Epithelial cell of proximal tubule (primary cell): ENCODE measurements at regions not wholly inside any gene's neighbourhood (a gene's known extent, or its start where the extent isn't known, plus 50 kb on each side); places are given as distances from the start of the nearest gene placed in this dataset.

Experiments used
- DNase-seq: peaks from one replicate; pipeline ENCODE4 v3.0.0-alpha.2; 2011; ENCODE audit warnings: low read depth
- H3K4me3 ChIP-seq: 2 replicates; pipeline ENCODE4 v1.5.1; 2011; ENCODE audit warnings: low read depth, mild to moderate bottlenecking, low read length
- CTCF ChIP-seq: conservative IDR thresholded peaks from 2 replicates; pipeline ENCODE4 v1.5.1; 2012; ENCODE audit warnings: low read depth, mild to moderate bottlenecking, low read length

GRCh38 chr1:4518621-4519020, 135.8 kb upstream of the AJAP1 start:
- no peak overlapping the region for H3K4me3 ChIP-seq
- no peak for TF ChIP-seq CTCF
- no peak for DNase-seq

- no peak overlapping the region for H3K4me3 ChIP-seq
- DNase-seq = no peak
- TF ChIP-seq CTCF = no peak
Measured at GRCh38 chr1:4519954-4520353, 134.5 kb upstream of the AJAP1 start.

DNA sequence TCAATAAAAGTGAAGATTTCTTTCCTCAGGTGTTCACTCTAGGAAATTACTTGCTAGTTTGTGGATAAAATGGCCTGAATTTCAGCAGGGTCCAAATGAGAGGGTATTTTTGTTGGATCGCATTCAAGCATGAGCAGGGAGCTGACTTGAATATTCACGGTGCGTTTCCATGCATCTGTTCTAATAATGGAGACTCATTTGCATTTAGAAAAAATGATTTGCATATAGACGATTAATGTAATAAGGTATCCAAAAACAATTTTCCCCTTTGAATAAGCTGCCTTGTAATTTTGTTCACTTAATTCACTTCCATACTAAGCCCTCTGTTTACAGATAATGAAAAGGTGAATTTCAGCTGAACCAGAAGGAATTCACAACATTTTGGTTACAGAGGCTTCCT, 130.9 kb upstream of the AJAP1 start:
- TF ChIP-seq CTCF = no peak
- no peak for DNase-seq
- H3K4me3 ChIP-seq = no peak overlapping the region

DNA sequence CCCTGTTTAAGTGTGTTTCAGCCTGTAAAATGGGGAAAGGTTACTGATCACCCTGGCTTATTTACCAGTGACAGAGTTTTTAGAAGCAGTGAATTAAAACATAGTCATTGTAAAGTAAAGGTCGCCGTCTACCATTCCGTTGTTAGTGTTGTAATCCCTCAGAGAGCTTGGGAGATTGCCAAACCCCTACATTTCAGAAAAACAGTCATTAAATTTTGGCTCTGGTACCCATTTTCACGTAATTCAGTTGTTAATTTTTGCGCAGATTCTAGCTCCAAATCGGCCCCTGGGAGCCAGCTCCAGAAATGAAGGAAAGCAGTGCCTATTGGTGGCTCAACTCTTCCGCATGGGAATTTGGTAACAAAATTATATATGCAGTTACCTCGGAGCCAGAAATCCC, 127.7 kb upstream of the AJAP1 start:
- H3K4me3 ChIP-seq = no peak overlapping the region
- TF ChIP-seq CTCF = no peak

DNA sequence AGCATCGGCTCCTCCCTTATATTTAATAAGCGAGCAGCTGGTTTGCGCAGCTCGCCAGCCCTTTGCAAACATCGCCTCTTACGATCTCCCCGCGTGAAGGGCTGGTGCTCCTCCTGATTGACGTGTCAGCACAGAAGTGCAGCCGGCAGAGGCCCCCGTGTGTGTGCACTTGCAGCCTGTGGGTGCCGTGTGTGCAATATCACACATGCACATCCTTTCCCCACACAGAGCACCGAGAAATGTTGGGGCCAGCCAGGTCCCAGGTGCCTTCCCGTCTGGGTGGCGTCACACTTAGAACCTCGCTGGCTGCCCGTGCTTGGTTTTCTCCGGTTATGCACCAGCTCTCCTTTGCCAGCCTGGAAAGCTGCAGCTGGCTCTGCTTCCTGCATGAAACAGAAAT, 126.6 kb upstream of the AJAP1 start:
- no peak for TF ChIP-seq CTCF
- DNase-seq = no peak
- H3K4me3 ChIP-seq = no peak overlapping the region

More for the DNA sequence above, 127.7 kb upstream of the AJAP1 start:
- DNase-seq = no peak

DNA sequence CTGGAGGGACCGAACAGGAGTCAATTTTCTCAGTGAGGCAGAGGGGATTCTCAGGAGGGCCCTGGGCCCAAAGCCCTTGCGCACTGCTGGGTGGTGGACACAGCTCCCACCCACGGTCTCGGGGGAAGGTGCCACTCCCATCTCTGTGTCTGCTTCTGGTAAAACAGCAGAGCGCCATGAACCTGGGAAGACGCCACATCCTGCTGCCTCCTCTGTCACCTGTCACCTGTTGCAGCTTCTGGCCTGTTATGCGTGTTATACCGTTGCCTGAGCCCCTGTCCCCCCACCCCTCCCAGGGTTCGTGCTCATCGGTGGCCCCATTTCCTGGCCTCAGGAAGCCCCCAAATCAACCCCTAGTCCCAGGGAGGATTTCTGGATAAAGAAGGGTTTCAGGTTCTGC, 125.8 kb upstream of the AJAP1 start:
- TF ChIP-seq CTCF = no peak
- no peak for DNase-seq
- no peak overlapping the region for H3K4me3 ChIP-seq

- H3K4me3 ChIP-seq = no peak overlapping the region
- TF ChIP-seq CTCF = no peak
- no peak for DNase-seq
Measured at GRCh38 chr1:4529446-4530165, 124.8 kb upstream of the AJAP1 start.
